ENCODE measurements at regions not wholly inside any gene's neighbourhood (a gene's known extent, or its start where the extent isn't known, plus 50 kb on each side); places are given as distances from the start of the nearest gene placed in this dataset.

DNA sequence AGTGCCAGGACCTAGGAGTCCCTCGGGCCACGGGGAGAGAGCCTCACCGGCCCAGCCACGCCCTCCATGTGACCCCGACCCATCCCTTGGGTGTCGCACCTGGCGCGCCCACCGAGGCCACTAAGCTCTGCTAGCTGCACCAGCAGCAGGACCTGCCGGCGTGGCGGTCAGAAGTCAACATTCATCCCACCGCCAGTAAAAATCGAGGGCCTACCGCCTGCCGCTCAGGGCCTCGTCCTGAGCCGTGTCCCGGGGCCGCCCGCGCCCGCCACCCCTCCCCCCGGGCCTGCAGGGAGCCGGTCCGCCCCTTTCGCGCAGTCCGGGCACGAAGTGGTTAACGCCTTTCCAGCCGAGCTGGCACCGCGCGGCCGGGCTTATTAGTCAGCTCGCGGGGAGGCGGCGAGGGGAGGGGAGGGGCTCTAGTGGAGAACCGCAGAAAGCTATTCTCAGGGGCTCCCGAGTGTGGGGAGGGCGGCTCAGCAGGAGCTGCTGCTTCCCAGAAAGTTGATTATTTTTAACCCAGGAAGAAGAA, 124.4 kb downstream of the C9orf50 start:
- peaks cover 0 to 8% (median 0%) of the 10 kb centered on the region in 3 donors for H3K36me3 Mint-ChIP-seq
- H3K9me3 Mint-ChIP-seq: no peaks in the 10 kb centered on the region
- peaks cover 19% of the 10 kb centered on the region in 2 donors for H3K4me1 Mint-ChIP-seq
- H3K4me3 Mint-ChIP-seq: peak overlapping the region; percentile 81 to 86 (median 85)
- peak; percentile 62 to 67 (median 65) for DNase-seq
- peaks cover 0 to 3% (median 0%) of the 10 kb centered on the region in 3 donors for H3K27me3 Mint-ChIP-seq (ENCODE audit: low read depth in 3 of 3)
- peak overlapping the region; percentile 66 to 97 (median 90) for H3K27ac Mint-ChIP-seq

DNA sequence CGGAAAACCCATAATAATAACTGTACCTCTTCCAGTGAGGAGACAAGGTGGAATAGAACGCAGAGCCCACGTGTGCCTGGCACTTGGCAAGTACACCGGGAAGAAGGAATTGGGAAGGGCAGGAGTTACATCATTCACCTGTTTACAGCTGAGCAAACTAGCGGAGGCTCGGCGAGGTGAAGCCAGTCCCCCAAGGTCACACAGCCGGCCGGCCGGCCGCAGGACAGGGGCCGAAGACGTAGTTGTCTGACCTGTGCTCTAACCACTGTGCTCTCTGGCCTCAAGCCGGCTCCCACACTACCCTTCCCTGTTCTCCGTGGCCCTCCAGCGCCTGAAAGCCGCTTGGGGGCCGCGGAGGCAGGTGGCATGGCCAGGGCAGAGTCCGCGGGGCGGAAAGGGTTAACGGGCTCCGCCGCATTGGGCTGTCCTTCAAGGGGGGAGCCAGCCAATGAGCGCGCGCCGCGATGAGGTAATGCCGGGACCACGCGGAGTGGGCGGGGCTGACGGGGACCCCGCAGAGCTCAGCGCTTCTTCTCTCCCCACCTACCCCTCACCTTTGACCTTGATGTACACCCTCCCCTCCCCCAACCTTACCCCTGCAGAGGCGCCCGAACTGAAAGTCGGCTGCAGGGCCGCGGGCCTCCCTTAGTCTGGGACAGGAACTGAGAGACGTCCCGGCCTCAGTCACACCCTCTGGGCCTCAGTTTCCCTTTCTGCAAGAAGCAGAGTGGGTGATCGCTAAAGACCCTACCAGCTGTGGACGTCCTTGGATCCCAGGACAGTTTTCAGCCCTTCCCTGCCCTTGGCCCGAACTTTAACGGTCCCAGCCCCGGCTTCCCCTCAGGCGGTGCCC, 125.1 kb downstream of the C9orf50 start:
- H3K4me1 Mint-ChIP-seq: peaks cover 19% of the 10 kb centered on the region in 2 donors
- H3K4me3 Mint-ChIP-seq: peak overlapping the region; percentile 81 to 86 (median 85)
- peak overlapping the region in 5 of 6 donors; percentile 40 to 90 (median 74) for H3K27ac Mint-ChIP-seq
- peaks cover 0 to 4% (median 0%) of the 10 kb centered on the region in 3 donors for H3K27me3 Mint-ChIP-seq (ENCODE audit: low read depth in 3 of 3)
- peak; percentile 73 to 78 (median 75) for DNase-seq
- H3K36me3 Mint-ChIP-seq: peaks cover 0 to 8% (median 0%) of the 10 kb centered on the region in 3 donors
- no peaks in the 10 kb centered on the region for H3K9me3 Mint-ChIP-seq

- H3K36me3 Mint-ChIP-seq: peaks cover 0 to 8% (median 0%) of the 10 kb centered on the region in 3 donors
- H3K27ac Mint-ChIP-seq: no peak overlapping the region
- peaks cover 3 to 11% (median 6%) of the 10 kb centered on the region in 3 donors for H3K27me3 Mint-ChIP-seq (ENCODE audit: low read depth in 3 of 3)
- DNase-seq: no peak
- no peaks in the 10 kb centered on the region for H3K9me3 Mint-ChIP-seq
- peaks cover 27 to 29% of the 10 kb centered on the region in 2 donors for H3K4me1 Mint-ChIP-seq
- H3K4me3 Mint-ChIP-seq: no peak overlapping the region
Observed at GRCh38 chr9:129494113-129494789, 126.7 kb downstream of the C9orf50 start.

DNA sequence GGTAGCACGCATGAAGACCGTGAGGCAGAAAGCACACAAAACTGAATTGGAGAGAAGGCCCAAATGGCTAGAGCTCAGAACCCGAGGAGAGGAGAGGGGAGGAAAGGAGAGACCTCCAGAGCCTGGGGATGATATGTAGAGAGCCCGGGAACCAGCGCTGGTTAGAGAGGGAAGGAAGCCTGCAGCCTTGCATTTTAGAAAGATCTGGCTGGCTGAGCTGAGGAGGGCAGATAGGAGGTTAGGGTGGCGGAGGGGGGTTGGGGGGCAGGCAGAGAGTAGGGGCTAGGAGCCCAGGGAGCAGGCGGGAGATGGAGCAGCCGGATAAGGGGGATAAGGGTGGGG, 127.2 kb downstream of the C9orf50 start:
- Mint-ChIP-seq H3K27ac (peak overlapping the region in 3 of 6 donors; percentile 41 to 78 (median 66)), H3K27me3 (ENCODE audit: low read depth in 3 of 3) (peaks cover 7 to 15% (median 8%) of the 10 kb centered on the region in 3 donors), H3K36me3 (peaks cover 0 to 7% (median 0%) of the 10 kb centered on the region in 3 donors), H3K4me3 (peak overlapping the region in 2 of 5 donors; percentile 8 to 10), H3K4me1 (peaks cover 33 to 34% of the 10 kb centered on the region in 2 donors), H3K9me3 (no peaks in the 10 kb centered on the region)
- DNase-seq: no peak

- DNase-seq: no peak
- H3K36me3 Mint-ChIP-seq: peaks cover 0 to 4% (median 0%) of the 10 kb centered on the region in 3 donors
- peak overlapping the region in 4 of 6 donors; percentile 8 to 78 (median 54) for H3K27ac Mint-ChIP-seq
- H3K9me3 Mint-ChIP-seq: no peaks in the 10 kb centered on the region
- peaks cover 7 to 16% (median 8%) of the 10 kb centered on the region in 3 donors for H3K27me3 Mint-ChIP-seq (ENCODE audit: low read depth in 3 of 3)
- peaks cover 34% of the 10 kb centered on the region in 2 donors for H3K4me1 Mint-ChIP-seq
- peak overlapping the region in 2 of 5 donors; percentile 8 to 16 for H3K4me3 Mint-ChIP-seq
Observed at GRCh38 chr9:129493002-129493705, 127.7 kb downstream of the C9orf50 start.

DNA sequence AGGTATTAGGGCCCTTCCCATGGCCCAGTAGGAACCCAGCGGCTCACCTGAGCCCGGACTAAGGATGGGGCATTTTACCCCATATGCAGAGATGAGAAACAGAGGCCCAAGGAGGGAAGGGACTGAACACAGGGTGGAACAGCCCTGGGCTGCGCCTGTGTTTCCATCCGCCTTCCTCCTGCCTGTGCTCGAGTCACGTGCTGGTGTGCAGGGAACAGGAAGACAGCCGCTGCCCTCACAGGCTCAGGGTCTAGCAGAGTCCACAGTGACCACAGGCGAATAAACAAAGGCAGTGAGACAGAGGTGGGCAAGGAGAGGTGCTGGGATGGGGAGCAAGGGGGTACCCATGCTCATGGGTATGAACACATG, 129.4 kb downstream of the C9orf50 start:
- peaks cover 12 to 24% (median 13%) of the 10 kb centered on the region in 3 donors for H3K27me3 Mint-ChIP-seq (ENCODE audit: low read depth in 3 of 3)

DNA sequence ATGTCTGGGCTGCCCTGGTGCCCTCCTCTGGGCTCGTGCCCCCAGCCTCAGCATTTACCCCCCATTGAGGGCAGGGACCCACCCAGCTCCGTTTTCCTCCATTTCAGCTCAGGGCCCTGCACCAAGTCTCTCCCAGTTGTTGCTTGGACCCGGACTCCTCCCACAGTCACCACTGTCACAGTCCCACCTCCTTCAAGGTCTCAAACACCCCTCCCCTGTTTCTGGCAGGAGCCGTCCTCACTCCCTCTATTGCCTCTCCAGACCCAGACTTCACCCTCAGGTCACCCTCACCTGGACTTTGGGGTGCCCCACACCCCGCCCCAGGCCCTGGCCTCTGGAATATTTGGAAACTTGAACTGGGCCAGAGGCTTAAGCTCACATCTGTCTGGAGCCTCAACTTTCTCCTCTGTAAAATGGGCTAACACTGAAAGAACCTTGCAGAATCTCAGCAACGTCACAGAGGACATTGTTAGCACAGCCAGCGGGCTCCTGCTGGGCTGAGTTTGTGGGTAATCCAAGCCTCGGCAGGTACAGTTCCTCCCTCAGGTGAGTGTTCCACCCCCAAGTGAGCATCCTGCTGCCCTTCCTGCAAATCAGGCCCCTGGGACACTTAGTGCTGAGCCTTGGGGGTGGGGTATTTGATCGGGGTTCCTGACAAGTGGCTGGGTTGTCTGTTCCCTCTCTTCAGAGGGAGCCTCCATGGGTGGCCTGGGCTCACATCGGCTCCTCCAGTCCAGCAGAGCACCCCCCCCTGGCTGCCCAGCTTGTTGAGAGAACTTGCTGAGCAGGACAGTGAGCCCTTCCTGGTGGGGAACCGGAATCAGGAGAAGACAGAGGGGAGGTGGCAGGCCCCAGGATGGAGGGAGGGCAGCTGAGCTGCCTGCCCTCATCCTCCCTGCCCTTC, 130.1 kb downstream of the C9orf50 start:
- Mint-ChIP-seq H3K27ac (peak overlapping the region; percentile 41 to 98 (median 88)), H3K4me1 (peaks cover 28 to 31% of the 10 kb centered on the region in 2 donors), H3K27me3 (ENCODE audit: low read depth in 3 of 3) (peaks cover 12 to 24% (median 13%) of the 10 kb centered on the region in 3 donors), H3K9me3 (no peaks in the 10 kb centered on the region), H3K4me3 (peak overlapping the region; percentile 5 to 78 (median 69)), H3K36me3 (peaks cover 0 to 4% (median 0%) of the 10 kb centered on the region in 3 donors)
- no peak for DNase-seq

More for the DNA sequence above, 129.4 kb downstream of the C9orf50 start:
- H3K36me3 Mint-ChIP-seq: peaks cover 0 to 4% (median 0%) of the 10 kb centered on the region in 3 donors
- H3K4me1 Mint-ChIP-seq: peaks cover 34 to 36% of the 10 kb centered on the region in 2 donors
- H3K9me3 Mint-ChIP-seq: no peaks in the 10 kb centered on the region
- no peak overlapping the region for H3K4me3 Mint-ChIP-seq
- DNase-seq: no peak
- H3K27ac Mint-ChIP-seq: peak overlapping the region in 2 of 6 donors; percentile 21 to 61

DNA sequence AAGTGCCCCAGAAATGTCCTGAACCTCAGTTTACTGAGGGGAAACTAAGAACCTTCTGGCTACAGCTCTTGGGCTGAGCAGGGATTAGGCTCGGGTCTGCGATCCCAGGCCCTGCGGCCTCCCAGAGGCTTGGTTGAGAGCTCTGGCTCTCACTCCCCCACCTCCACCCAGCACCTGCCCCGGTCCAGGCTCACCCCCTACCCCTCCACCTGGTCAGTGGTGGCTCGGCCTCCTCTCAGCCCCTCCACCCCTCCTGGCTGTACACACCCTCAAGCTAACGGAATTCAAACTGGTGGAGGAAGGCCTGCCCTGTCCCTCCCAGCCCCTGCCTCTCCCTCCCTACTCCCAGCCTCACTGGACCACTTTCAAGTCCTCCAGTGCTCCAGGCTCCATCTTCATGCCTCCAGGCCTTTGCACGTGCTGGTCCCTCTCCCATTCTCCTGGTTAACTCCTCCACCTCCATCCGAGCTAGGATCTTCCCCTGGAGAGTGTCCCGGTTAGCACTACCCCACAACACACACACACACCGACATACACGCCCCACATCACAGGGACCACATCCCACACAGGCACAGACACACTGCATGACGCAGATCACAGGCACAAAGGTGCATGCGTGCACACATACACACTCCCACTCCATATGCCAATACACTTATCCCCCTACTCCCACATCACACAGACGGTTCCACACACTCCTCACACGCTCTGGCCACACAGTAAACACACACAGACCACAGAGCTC, 130.9 kb downstream of the C9orf50 start:
- no peak for DNase-seq
- peaks cover 12 to 24% (median 13%) of the 10 kb centered on the region in 3 donors for H3K27me3 Mint-ChIP-seq (ENCODE audit: low read depth in 3 of 3)
- peaks cover 21 to 23% of the 10 kb centered on the region in 2 donors for H3K4me1 Mint-ChIP-seq
- H3K27ac Mint-ChIP-seq: peak overlapping the region; percentile 41 to 99 (median 97)
- H3K9me3 Mint-ChIP-seq: no peaks in the 10 kb centered on the region
- peaks cover 0 to 4% (median 0%) of the 10 kb centered on the region in 3 donors for H3K36me3 Mint-ChIP-seq
- peak overlapping the region; percentile 57 to 96 (median 86) for H3K4me3 Mint-ChIP-seq

DNA sequence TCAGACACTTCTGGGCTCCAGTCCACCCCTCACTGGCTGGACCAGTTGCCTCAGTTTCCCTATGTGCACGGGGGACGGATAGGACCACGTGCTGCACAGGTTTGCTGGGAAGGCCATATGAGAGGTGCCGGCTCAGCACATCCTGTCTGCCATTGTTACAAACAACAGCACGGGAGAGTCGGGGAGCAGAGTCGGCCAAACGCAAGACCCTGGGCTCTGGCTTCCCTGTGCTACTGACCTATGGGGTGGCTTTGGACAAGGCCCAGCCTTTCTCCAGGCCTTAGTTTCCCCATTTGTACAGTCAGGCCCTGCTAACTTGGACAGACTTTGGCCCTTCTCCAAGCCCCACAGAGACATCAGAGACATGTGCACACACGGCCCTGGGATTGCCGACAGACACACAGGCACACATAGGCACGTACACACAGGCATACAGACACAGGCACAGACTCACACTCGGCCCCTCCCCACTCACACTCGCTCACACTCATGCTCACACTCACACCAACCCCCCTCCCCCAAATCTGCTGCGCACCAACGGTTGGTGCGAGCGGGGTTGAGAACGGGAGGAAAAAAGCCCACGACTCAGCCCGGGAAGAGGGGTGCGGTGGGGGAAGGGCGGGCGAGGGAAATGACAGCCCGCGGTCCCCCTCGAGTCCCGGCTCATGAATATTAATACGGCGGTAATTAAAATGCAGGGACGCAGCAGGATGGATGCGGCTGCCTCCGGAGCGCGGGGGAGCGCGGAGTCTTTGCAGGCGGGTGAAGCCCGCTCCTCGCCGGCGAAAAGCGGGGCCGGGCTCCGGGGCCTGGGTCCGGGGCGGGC, 133.0 kb downstream of the C9orf50 start:
- no peaks in the 10 kb centered on the region for H3K36me3 Mint-ChIP-seq
- H3K27ac Mint-ChIP-seq: peak overlapping the region; percentile 89 to 98 (median 95)
- peak overlapping the region; percentile 79 to 86 (median 83) for H3K4me3 Mint-ChIP-seq
- H3K9me3 Mint-ChIP-seq: no peaks in the 10 kb centered on the region
- DNase-seq: no peak
- peaks cover 21 to 25% of the 10 kb centered on the region in 2 donors for H3K4me1 Mint-ChIP-seq
- H3K27me3 Mint-ChIP-seq (ENCODE audit: low read depth in 3 of 3): peaks cover 15 to 32% (median 18%) of the 10 kb centered on the region in 3 donors

GRCh38 chr9:129486756-129487657, 133.9 kb downstream of the C9orf50 start:
- H3K27me3 Mint-ChIP-seq (ENCODE audit: low read depth in 3 of 3): peaks cover 15 to 31% (median 18%) of the 10 kb centered on the region in 3 donors
- peaks cover 21 to 25% of the 10 kb centered on the region in 2 donors for H3K4me1 Mint-ChIP-seq
- no peaks in the 10 kb centered on the region for H3K9me3 Mint-ChIP-seq
- peak overlapping the region; percentile 68 to 84 (median 74) for H3K4me3 Mint-ChIP-seq
- no peak for DNase-seq
- H3K36me3 Mint-ChIP-seq: no peaks in the 10 kb centered on the region
- H3K27ac Mint-ChIP-seq: peak overlapping the region; percentile 88 to 98 (median 92)
